Gastrocnemius medialis (tissue), 4 donors: ENCODE measurements at regions not wholly inside any gene's neighbourhood (a gene's known extent, or its start where the extent isn't known, plus 50 kb on each side); places are given as distances from the start of the nearest gene placed in this dataset.

Experiments
- CTCF ChIP-seq, 5 experiments: fragments of 450-650 bp in 3 of 5; fragments of 200-600 bp in 2 of 5; sonication (generic) in 2 of 5; IDR thresholded peaks in 4 of 5; conservative IDR thresholded peaks in 1 of 5; 1 replicate in 4 of 5; 2 replicates in 1 of 5; pipeline ENCODE4 v1.5.1; 2016 to 2019; ENCODE audit warnings: antibody characterized with exemption in 5 of 5, mild to moderate bottlenecking in 3 of 5, moderate library complexity in 3 of 5
- POLR2A ChIP-seq, 2 donors: fragments of 450-650 bp; IDR thresholded peaks; one replicate each; pipeline ENCODE4 v1.6.1; 2017; ENCODE audit warnings: antibody characterized with exemption in 2 of 2, mild to moderate bottlenecking in 2 of 2, moderate library complexity in 2 of 2

GRCh38 chr6:133093956-133094355, 147.2 kb upstream of the EYA4 start:
- TF ChIP-seq CTCF (IDR thresholded peaks at IDR 0.05 in 4 of 5, conservative IDR thresholded peaks at IDR 0.05 in 1 of 5), result no peak
- no peak for TF ChIP-seq POLR2A (IDR thresholded peaks at IDR 0.05)
